Caco-2 (cell line): ENCODE measurements at regions not wholly inside any gene's neighbourhood (a gene's known extent, or its start where the extent isn't known, plus 50 kb on each side); places are given as distances from the start of the nearest gene placed in this dataset.

Experiments used
- BruUV-seq: library from RNA; stranded (reverse); fragments of 400-500 nt; replicated peaks from 2 replicates; lab custom pipeline; 2021; lab: Mats Ljungman, UMichigan
- CTCF ChIA-PET: fragments of 300-600 bp; sonication (Branson Sonifier 250); formaldehyde crosslinking; loops from one replicate; lab custom pipeline; 2022; ENCODE audit warnings: antibody characterized with exemption; lab: Charles Lee
- POLR2A ChIA-PET: fragments of 300-600 bp; sonication (Branson Sonifier 250); formaldehyde crosslinking; loops from one replicate; lab custom pipeline; 2022; ENCODE audit warnings: antibody characterized with exemption; lab: Charles Lee
- DNase-seq, 2 experiments: peaks; one replicate each; pipeline versions ENCODE4 v3.0.0 to v3.0.0-alpha.2; 2020 to 2022
- H3K27me3 ChIP-seq: replicated peaks from 2 replicates; pipeline ENCODE4 v1.6.0; 2011; ENCODE audit warnings: low read length; ENCODE audit not compliant: control insufficient read depth, insufficient read depth
- H3K36me3 ChIP-seq: 2 replicates; pipeline ENCODE4 v1.5.1; 2011; ENCODE audit warnings: low read length; ENCODE audit not compliant: control insufficient read depth, insufficient read depth
- H3K4me1 ChIP-seq: fragments of 250-450 bp; sonication (Bioruptor Pico); 2 replicates; pipeline ENCODE4 v1.5.1; 2020; ENCODE audit warnings: mild to moderate bottlenecking
- H3K4me3 ChIP-seq: 2 replicates; pipeline ENCODE4 v1.5.1; 2011; ENCODE audit warnings: low read depth, mild to moderate bottlenecking, control low read depth, low read length
- H3K9me3 ChIP-seq: fragments of 250-450 bp; sonication (Bioruptor Pico); 2 replicates; pipeline ENCODE4 v1.5.1; 2020; ENCODE audit warnings: mild to moderate bottlenecking, moderate library complexity
- H3K27ac Mint-ChIP-seq: one replicate; pipeline ENCODE4 v1.8.0; 2022; ENCODE audit warnings: mixed read lengths; ENCODE audit not compliant: unreplicated experiment
- H3K27me3 Mint-ChIP-seq: one replicate; pipeline ENCODE4 v1.8.0; 2022; ENCODE audit warnings: mixed read lengths; ENCODE audit not compliant: insufficient read depth, unreplicated experiment
- H3K36me3 Mint-ChIP-seq: one replicate; pipeline ENCODE4 v1.8.0; 2022; ENCODE audit warnings: mild to moderate bottlenecking, mixed read lengths; ENCODE audit not compliant: insufficient read depth, unreplicated experiment
- H3K4me1 Mint-ChIP-seq: one replicate; pipeline ENCODE4 v1.8.0; 2022; ENCODE audit warnings: low read depth, mixed read lengths; ENCODE audit not compliant: unreplicated experiment
- H3K4me3 Mint-ChIP-seq: one replicate; pipeline ENCODE4 v1.8.0; 2022; ENCODE audit warnings: mild to moderate bottlenecking, moderate library complexity, mixed read lengths; ENCODE audit not compliant: unreplicated experiment
- H3K9me3 Mint-ChIP-seq: one replicate; pipeline ENCODE4 v1.8.0; 2022; ENCODE audit warnings: mixed read lengths; ENCODE audit not compliant: unreplicated experiment
- intact Hi-C: fragments of 100-400 bp; cut with micrococcal nuclease; formaldehyde crosslinking; loops from one replicate; pipeline ENCODE4 v1.10.0; 2022; ENCODE audit not compliant: unreplicated experiment
- TF ChIP-seq, protein P1 (sequence below), 2 experiments: fragments of 200-600 bp in 1 of 2; IDR thresholded peaks; 1 replicate in 1 of 2; 2 replicates in 1 of 2; pipeline versions ENCODE4 v1.5.1 to v1.8.0; 2011 to 2022; ENCODE audit warnings: antibody characterized with exemption in 1 of 2, control low read depth in 1 of 2, inconsistent platforms in 1 of 2, low read depth in 1 of 2, low read length in 1 of 2, mild to moderate bottlenecking in 1 of 2, moderate library complexity in 1 of 2; ENCODE audit not compliant: insufficient read depth in 1 of 2, severe bottlenecking in 1 of 2, unreplicated experiment in 1 of 2

DNA sequence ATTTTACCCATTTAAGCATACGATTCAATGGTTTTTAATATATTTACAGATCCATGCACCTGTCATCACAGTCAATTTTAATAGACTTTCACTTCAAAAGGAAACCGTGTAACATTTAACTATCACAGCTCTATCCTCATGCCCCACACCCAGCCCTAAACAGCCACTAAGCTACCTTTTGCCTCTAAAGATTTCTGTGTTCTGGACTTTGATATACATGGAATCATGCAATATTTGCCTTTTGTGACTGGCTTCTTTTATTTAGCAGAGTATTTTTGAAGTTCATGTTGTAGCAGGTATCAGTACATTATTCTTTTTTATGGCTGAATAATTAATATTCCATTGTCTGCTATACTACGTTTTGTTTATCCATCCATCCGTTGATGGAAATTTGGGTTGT, 50.3 kb upstream of the STX16 start:
- DNase-seq = no peak
- Mint-ChIP-seq H3K27me3 (no peaks in the 10 kb centered on the region), H3K27ac (no peak overlapping the region), H3K4me3 (no peak overlapping the region), H3K4me1 (no peaks in the 10 kb centered on the region), H3K9me3 (peaks cover 18% of the 10 kb centered on the region), H3K36me3 (no peaks in the 10 kb centered on the region)
- no peaks in the 10 kb centered on the region; the same call in 1 of the 2 replicates for H3K9me3 ChIP-seq
- POLR2A ChIA-PET = interaction anchor here (0.5 kb wide), 1 partner anchor 51 kb away, joined by 3 read pairs; the partner anchor contains the start of gene STX16
- CTCF ChIA-PET = no interaction called here
- no peaks in the 10 kb centered on the region for H3K4me1 ChIP-seq
- H3K36me3 ChIP-seq = no peaks in the 10 kb centered on the region
- no TSS peak for BruUV-seq
- TF ChIP-seq, protein P1, sequence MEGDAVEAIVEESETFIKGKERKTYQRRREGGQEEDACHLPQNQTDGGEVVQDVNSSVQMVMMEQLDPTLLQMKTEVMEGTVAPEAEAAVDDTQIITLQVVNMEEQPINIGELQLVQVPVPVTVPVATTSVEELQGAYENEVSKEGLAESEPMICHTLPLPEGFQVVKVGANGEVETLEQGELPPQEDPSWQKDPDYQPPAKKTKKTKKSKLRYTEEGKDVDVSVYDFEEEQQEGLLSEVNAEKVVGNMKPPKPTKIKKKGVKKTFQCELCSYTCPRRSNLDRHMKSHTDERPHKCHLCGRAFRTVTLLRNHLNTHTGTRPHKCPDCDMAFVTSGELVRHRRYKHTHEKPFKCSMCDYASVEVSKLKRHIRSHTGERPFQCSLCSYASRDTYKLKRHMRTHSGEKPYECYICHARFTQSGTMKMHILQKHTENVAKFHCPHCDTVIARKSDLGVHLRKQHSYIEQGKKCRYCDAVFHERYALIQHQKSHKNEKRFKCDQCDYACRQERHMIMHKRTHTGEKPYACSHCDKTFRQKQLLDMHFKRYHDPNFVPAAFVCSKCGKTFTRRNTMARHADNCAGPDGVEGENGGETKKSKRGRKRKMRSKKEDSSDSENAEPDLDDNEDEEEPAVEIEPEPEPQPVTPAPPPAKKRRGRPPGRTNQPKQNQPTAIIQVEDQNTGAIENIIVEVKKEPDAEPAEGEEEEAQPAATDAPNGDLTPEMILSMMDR (IDR thresholded peaks at IDR 0.05; ENCODE audit: insufficient read depth in 1 of 2, low read depth in 1 of 2, low read length in 1 of 2, severe bottlenecking in 1 of 2, unreplicated experiment in 1 of 2) = no peak
- intact Hi-C loops = no loop called here
- no peak overlapping the region for H3K4me3 ChIP-seq
- no peaks in the 10 kb centered on the region for H3K27me3 ChIP-seq

DNA sequence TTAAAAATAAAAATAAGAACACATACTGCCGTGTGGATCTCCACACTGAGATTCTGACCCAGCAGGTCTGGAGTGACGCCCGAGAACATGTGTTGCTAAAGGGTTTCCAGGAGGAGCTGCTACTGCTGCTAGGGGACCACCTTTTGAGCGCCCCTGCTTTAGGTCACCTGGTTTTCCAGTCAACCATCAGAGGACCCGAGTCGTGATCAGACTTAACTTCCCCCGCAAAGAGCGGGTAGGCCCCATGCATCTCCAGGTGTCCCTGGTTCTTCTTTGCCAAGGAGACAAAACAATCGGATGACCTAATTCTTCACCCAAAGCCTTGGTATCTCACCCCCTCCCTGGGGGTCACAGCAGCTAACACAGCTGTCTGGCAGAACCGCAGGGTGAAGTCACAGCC, 51.1 kb upstream of the STX16 start:
- no peaks in the 10 kb centered on the region for H3K27me3 ChIP-seq
- Mint-ChIP-seq H3K4me1 (no peaks in the 10 kb centered on the region), H3K36me3 (no peaks in the 10 kb centered on the region), H3K27me3 (no peaks in the 10 kb centered on the region), H3K9me3 (peaks cover 18% of the 10 kb centered on the region), H3K4me3 (no peak overlapping the region), H3K27ac (no peak overlapping the region)
- no peaks in the 10 kb centered on the region; the same call in 1 of the 2 replicates for H3K9me3 ChIP-seq
- CTCF ChIA-PET = no interaction called here
- POLR2A ChIA-PET = no interaction called here
- no peaks in the 10 kb centered on the region for H3K36me3 ChIP-seq
- intact Hi-C loops = no loop called here
- no peaks in the 10 kb centered on the region for H3K4me1 ChIP-seq
- no TSS peak for BruUV-seq
- H3K4me3 ChIP-seq = no peak overlapping the region
- DNase-seq = no peak
- TF ChIP-seq, protein P1 (IDR thresholded peaks at IDR 0.05; ENCODE audit: insufficient read depth in 1 of 2, low read depth in 1 of 2, low read length in 1 of 2, severe bottlenecking in 1 of 2, unreplicated experiment in 1 of 2) = no peak

- no peak for DNase-seq
- Mint-ChIP-seq H3K27ac (no peak overlapping the region), H3K36me3 (no peaks in the 10 kb centered on the region), H3K4me1 (no peaks in the 10 kb centered on the region), H3K4me3 (no peak overlapping the region), H3K27me3 (peaks cover under 1% of the 10 kb centered on the region), H3K9me3 (peaks cover 18% of the 10 kb centered on the region)
- TF ChIP-seq, protein P1 (IDR thresholded peaks at IDR 0.05; ENCODE audit: insufficient read depth in 1 of 2, low read depth in 1 of 2, low read length in 1 of 2, severe bottlenecking in 1 of 2, unreplicated experiment in 1 of 2) = no peak
- Histone ChIP-seq H3K36me3 (no peaks in the 10 kb centered on the region), H3K4me1 (no peaks in the 10 kb centered on the region), H3K27me3 (no peaks in the 10 kb centered on the region), H3K9me3 (no peaks in the 10 kb centered on the region; the same call in 1 of the 2 replicates), H3K4me3 (no peak overlapping the region)
- no TSS peak for BruUV-seq
- intact Hi-C loops = no loop called here
- ChIA-PET POLR2A (no interaction called here), CTCF (no interaction called here)
Measured at GRCh38 chr20:58598211-58599015, 52.7 kb upstream of the STX16 start.
